Eye (tissue), 1 donor: ENCODE measurements at regions not wholly inside any gene's neighbourhood (a gene's known extent, or its start where the extent isn't known, plus 50 kb on each side); places are given as distances from the start of the nearest gene placed in this dataset.
A peak's percentile ranks its signal among the peaks of the same experiment; 100 is the strongest.

Experiments
- DNase-seq: peaks from one replicate; pipeline ENCODE4 v3.0.0-alpha.2; 2015

GRCh38 chr6:141364694-141365093 is 768.0 kb upstream of the GJE1 start:
- no peak for DNase-seq

GRCh38 chr6:141364232-141364631 is 768.5 kb upstream of the GJE1 start:
- DNase-seq = no peak

- no peak for DNase-seq
These were observed 771.2 kb upstream of the GJE1 start for GRCh38 chr6:141361559-141361958.

GRCh38 chr6:141359953-141360352 is 772.8 kb upstream of the GJE1 start:
- peak; percentile 94 for DNase-seq

- peak; percentile 53 for DNase-seq
These were observed 778.4 kb upstream of the GJE1 start for GRCh38 chr6:141354191-141354955.

GRCh38 chr6:141351721-141352120 is 781.0 kb upstream of the GJE1 start:
- no peak for DNase-seq

- DNase-seq = no peak
These were observed 783.0 kb upstream of the GJE1 start for GRCh38 chr6:141349710-141350109.

- DNase-seq = no peak
These were observed 784.7 kb upstream of the GJE1 start for GRCh38 chr6:141347906-141348492.

- no peak for DNase-seq
These were observed 785.6 kb upstream of the GJE1 start for GRCh38 chr6:141347086-141347485.

- DNase-seq = no peak
These were observed 786.2 kb upstream of the GJE1 start for GRCh38 chr6:141346535-141346934.

GRCh38 chr6:141337191-141337590 is 795.5 kb upstream of the GJE1 start:
- no peak for DNase-seq

- peak; percentile 27 for DNase-seq
These were observed 797.0 kb upstream of the GJE1 start for GRCh38 chr6:141335477-141336273.

GRCh38 chr6:141326925-141327324 is 805.8 kb upstream of the GJE1 start:
- DNase-seq = no peak

GRCh38 chr6:141326426-141326825 is 806.3 kb upstream of the GJE1 start:
- DNase-seq = no peak

- no peak for DNase-seq
These were observed 811.0 kb upstream of the GJE1 start for GRCh38 chr6:141321493-141322347.

- DNase-seq = no peak
These were observed 816.5 kb upstream of the GJE1 start for GRCh38 chr6:141316236-141316635.

GRCh38 chr6:141313986-141314385 is 818.7 kb upstream of the GJE1 start:
- DNase-seq = peak; percentile 67

GRCh38 chr6:141309295-141309694 is 823.4 kb upstream of the GJE1 start:
- no peak for DNase-seq

- no peak for DNase-seq
These were observed 825.3 kb upstream of the GJE1 start for GRCh38 chr6:141307309-141307998.

- DNase-seq = no peak
These were observed 828.8 kb upstream of the GJE1 start for GRCh38 chr6:141303907-141304306.

- no peak for DNase-seq
These were observed 830.9 kb upstream of the GJE1 start for GRCh38 chr6:141301779-141302178.
